ENCODE measurements at regions not wholly inside any gene's neighbourhood (a gene's known extent, or its start where the extent isn't known, plus 50 kb on each side); places are given as distances from the start of the nearest gene placed in this dataset.
"Not testable (repeated sequence)": the region's sequence is repeated elsewhere in the genome, so short reads cannot be mapped to it uniquely, and the experiment has no call there.

- TF ChIP-seq FOXP4 (CRISPR knock-in tag; IDR thresholded peaks at IDR 0.05) (peak; percentile 38; the same call in 1 of the 2 replicates), JUN (CRISPR knock-in tag; IDR thresholded peaks at IDR 0.05) (no peak)
Measured at GRCh38 chr12:125346362-125346761, 281.1 kb downstream of the AACS start (continued).

- Mint-ChIP-seq H3K9me3 (peaks cover 28% of the 10 kb centered on the region), H3K4me1 (peaks cover 41% of the 10 kb centered on the region), H3K36me3 (peaks cover 54% of the 10 kb centered on the region), H3K27me3 (ENCODE audit: low read depth) (no peaks in the 10 kb centered on the region), H3K27ac (no peak overlapping the region), H3K4me3 (no peak overlapping the region)
- DNase-seq (ENCODE audit: low spot score) (no peak), ATAC-seq (no peak)
- ChIA-PET CTCF (interaction anchor here (0.8 to 1.2 kb wide), 2 partner anchors 20 to 21 kb away, joined by 5 read pairs; no protein-coding TSS in a partner anchor), POLR2A (no interaction called here)
- TF ChIP-seq MYBL2 (CRISPR knock-in tag; IDR thresholded peaks at IDR 0.05): no peak
- no peak for TF ChIP-seq ZNF532 (CRISPR knock-in tag; IDR thresholded peaks at IDR 0.05; ENCODE audit: borderline replicate concordance)
- no peak for TF ChIP-seq NR2C2 (CRISPR knock-in tag; IDR thresholded peaks at IDR 0.05)
- no peak for TF ChIP-seq IRF1 (CRISPR knock-in tag; IDR thresholded peaks at IDR 0.05)
- TF ChIP-seq NR3C1 (CRISPR knock-in tag; conservative IDR thresholded peaks at IDR 0.05; ENCODE audit: low read depth): no peak
- TF ChIP-seq CBFB (CRISPR knock-in tag; IDR thresholded peaks at IDR 0.05; ENCODE audit: low read depth): no peak
- no peak for TF ChIP-seq NR1H2 (CRISPR knock-in tag; IDR thresholded peaks at IDR 0.05)
- no peak for TF ChIP-seq ZNF317 (CRISPR knock-in tag; IDR thresholded peaks at IDR 0.05; ENCODE audit: borderline replicate concordance, low read depth)
- TF ChIP-seq IRF2 (CRISPR knock-in tag; IDR thresholded peaks at IDR 0.05; ENCODE audit: borderline replicate concordance, low read depth): no peak
- TF ChIP-seq TP53 (CRISPR knock-in tag; IDR thresholded peaks at IDR 0.05): no peak
- no peak for TF ChIP-seq FOXP1 (CRISPR knock-in tag; IDR thresholded peaks at IDR 0.05; ENCODE audit: borderline replicate concordance)
- TF ChIP-seq USF1 (CRISPR knock-in tag; IDR thresholded peaks at IDR 0.05): no peak
- no peak for TF ChIP-seq SOX15 (CRISPR knock-in tag; IDR thresholded peaks at IDR 0.05)
- TF ChIP-seq CREB1 (CRISPR knock-in tag; IDR thresholded peaks at IDR 0.05): no peak
- TF ChIP-seq, protein P1, sequence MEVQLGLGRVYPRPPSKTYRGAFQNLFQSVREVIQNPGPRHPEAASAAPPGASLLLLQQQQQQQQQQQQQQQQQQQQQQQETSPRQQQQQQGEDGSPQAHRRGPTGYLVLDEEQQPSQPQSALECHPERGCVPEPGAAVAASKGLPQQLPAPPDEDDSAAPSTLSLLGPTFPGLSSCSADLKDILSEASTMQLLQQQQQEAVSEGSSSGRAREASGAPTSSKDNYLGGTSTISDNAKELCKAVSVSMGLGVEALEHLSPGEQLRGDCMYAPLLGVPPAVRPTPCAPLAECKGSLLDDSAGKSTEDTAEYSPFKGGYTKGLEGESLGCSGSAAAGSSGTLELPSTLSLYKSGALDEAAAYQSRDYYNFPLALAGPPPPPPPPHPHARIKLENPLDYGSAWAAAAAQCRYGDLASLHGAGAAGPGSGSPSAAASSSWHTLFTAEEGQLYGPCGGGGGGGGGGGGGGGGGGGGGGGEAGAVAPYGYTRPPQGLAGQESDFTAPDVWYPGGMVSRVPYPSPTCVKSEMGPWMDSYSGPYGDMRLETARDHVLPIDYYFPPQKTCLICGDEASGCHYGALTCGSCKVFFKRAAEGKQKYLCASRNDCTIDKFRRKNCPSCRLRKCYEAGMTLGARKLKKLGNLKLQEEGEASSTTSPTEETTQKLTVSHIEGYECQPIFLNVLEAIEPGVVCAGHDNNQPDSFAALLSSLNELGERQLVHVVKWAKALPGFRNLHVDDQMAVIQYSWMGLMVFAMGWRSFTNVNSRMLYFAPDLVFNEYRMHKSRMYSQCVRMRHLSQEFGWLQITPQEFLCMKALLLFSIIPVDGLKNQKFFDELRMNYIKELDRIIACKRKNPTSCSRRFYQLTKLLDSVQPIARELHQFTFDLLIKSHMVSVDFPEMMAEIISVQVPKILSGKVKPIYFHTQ (CRISPR knock-in tag; IDR thresholded peaks at IDR 0.05): no peak
Measured at GRCh38 chr12:125351788-125352187, 286.6 kb downstream of the AACS start.

DNA sequence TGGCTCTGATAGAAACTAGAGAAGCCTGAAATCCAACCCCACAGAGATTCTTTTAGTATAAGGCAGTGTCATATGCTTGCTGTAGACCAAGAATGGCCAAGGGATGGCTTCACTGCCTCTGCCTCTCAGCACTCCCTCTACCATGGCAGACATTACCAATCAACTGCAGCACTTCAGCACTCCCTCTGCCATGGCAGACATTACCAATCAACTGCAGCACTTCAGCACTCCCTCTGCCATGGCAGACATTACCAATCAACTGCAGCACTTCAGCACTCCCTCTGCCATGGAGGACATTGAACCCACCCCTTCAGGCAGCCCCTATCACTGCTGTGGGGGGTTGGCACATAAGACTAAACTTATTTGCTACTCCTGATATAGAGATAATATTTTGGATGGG is 287.8 kb downstream of the AACS start:
- peaks cover 56% of the 10 kb centered on the region for H3K36me3 Mint-ChIP-seq
- H3K27me3 Mint-ChIP-seq (ENCODE audit: low read depth); POLR2A ChIA-PET; DNase-seq (ENCODE audit: low spot score); H3K27ac Mint-ChIP-seq; H3K4me3 Mint-ChIP-seq; ATAC-seq: not testable (repeated sequence)
- peaks cover 28% of the 10 kb centered on the region for H3K9me3 Mint-ChIP-seq
- CTCF ChIA-PET: interaction anchor here (3.2 kb wide), 1 partner anchor 19 kb away, joined by 15 read pairs; no protein-coding TSS in a partner anchor
- peaks cover 31% of the 10 kb centered on the region for H3K4me1 Mint-ChIP-seq
